GM12891 (cell line): ENCODE measurements at regions not wholly inside any gene's neighbourhood (a gene's known extent, or its start where the extent isn't known, plus 50 kb on each side); places are given as distances from the start of the nearest gene placed in this dataset.
"Not testable (repeated sequence)": the region's sequence is repeated elsewhere in the genome, so short reads cannot be mapped to it uniquely, and the experiment has no call there.

ENCODE experiments used
- DNase-seq: peaks from one replicate; pipeline ENCODE4 v3.0.0; 2011; ENCODE audit warnings: low spot score; ENCODE audit not compliant: insufficient read length
- FAIRE-seq: peaks from 2 replicates; lab custom pipeline; 2011; peaks lifted over from hg19 to GRCh38; lab: Jason Lieb, UNC
- PAX5 ChIP-seq: IDR thresholded peaks from 2 replicates; pipeline ENCODE4 v1.6.1; 2011; ENCODE audit warnings: low read length, moderate library complexity, mild to moderate bottlenecking; ENCODE audit not compliant: insufficient read depth, severe bottlenecking
- POLR2A ChIP-seq: IDR thresholded peaks from 2 replicates; pipeline ENCODE4 v1.6.1; 2011; ENCODE audit warnings: low read depth, low read length, control low read depth
- POLR2AphosphoS5 ChIP-seq: IDR thresholded peaks from 2 replicates; pipeline ENCODE4 v1.6.1; 2011; ENCODE audit warnings: low read depth, low read length, control low read depth
- POU2F2 ChIP-seq: IDR thresholded peaks from 2 replicates; pipeline ENCODE4 v1.6.1; 2011; ENCODE audit warnings: low read depth, mild to moderate bottlenecking, control low read depth, low read length, moderate library complexity
- SPI1 ChIP-seq: IDR thresholded peaks from 2 replicates; pipeline ENCODE4 v1.6.1; 2011; ENCODE audit warnings: low read depth, low read length, control low read depth
- TAF1 ChIP-seq: IDR thresholded peaks from 2 replicates; pipeline ENCODE4 v1.6.1; 2011; ENCODE audit warnings: low read depth, low read length, control low read depth

GRCh38 chr22:16730894-16731293 is 94.3 kb downstream of the XKR3 start:
- FAIRE-seq, DNase-seq: not testable (repeated sequence)

DNA sequence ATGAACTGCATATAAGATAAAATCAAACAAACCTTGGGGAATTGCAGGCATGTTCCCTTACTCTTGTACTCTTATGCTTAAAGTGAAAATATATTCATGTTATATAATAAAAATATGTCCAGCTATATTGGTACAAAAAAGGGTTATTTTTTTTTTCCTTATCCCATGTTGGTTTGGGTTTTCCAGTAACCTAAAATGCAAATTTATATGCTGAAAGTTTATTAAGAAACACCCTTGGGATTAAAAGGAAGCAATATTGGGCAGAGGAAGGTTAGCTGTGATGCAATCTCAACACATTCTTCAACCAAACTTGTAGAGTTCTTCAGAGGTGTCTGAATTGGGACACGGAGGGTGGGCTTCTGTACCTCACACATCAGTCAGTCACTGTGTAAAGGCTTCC is 97.7 kb downstream of the XKR3 start:
- FAIRE-seq, DNase-seq: not testable (repeated sequence)

- FAIRE-seq, DNase-seq: not testable (repeated sequence)
Measured at GRCh38 chr22:16723241-16723640, 102.0 kb downstream of the XKR3 start.

DNA sequence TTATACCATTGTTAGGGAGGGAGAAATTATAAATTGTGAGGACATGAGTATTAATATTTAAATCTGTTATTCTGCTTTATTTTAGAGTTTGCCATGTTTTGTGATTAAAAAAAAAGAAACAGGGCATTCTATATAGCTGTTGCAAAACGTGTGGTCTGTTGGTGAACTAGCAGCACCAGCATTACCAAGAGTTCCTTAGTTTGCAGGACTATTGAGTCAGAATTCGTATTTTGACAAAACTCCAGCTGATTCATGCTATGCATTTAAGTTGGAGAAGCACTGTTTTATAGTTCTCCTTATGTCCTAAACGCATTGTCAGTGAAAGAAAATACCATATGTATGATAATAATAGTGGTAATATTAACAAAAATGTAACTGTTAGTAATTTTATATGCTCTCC is 102.6 kb downstream of the XKR3 start:
- DNase-seq, FAIRE-seq: not testable (repeated sequence)

GRCh38 chr22:16721961-16722360 is 103.2 kb downstream of the XKR3 start:
- FAIRE-seq, result no peak
- no peak for DNase-seq
- TF ChIP-seq POLR2AphosphoS5 (no peak), POU2F2 (no peak), POLR2A (no peak), SPI1 (no peak), PAX5 (no peak)

- DNase-seq (no peak), FAIRE-seq (no peak)
- TF ChIP-seq PAX5, result no peak
Measured at GRCh38 chr22:16717699-16718558, 107.3 kb downstream of the XKR3 start.

DNA sequence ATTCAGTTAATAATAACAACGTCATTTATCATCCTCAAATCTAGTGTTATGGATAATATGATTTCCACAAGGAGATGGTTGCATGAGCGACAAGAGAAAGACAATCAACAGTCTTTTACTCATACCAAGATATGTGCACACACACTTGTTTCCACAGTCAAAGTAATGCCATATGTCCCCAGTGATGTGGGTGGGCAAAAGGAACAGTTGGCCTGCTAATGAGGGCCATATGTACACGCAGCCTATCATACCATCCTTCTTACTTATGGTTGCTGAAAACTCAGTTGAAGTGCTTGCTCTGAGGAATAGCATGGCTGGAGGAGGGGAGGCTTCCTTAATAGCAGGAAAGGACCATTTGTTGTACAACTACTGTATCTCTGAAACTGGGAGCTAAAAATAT is 110.6 kb downstream of the XKR3 start:
- FAIRE-seq, result peak; percentile 43
- DNase-seq, result not testable (repeated sequence)

GRCh38 chr22:16702318-16702870 is 109.8 kb upstream of the CCT8L2 start:
- FAIRE-seq, DNase-seq: not testable (repeated sequence)

GRCh38 chr22:16700390-16700789 is 107.8 kb upstream of the CCT8L2 start:
- DNase-seq, FAIRE-seq: not testable (repeated sequence)

- no peak for FAIRE-seq
- no peak for DNase-seq
- no peak for TF ChIP-seq PAX5
- no peak for TF ChIP-seq POU2F2
- TF ChIP-seq POLR2AphosphoS5, result no peak
- no peak for TF ChIP-seq POLR2A
- TF ChIP-seq SPI1, result no peak
- TF ChIP-seq TAF1, result no peak
Measured at GRCh38 chr22:16699326-16699725, 106.7 kb upstream of the CCT8L2 start.

GRCh38 chr22:16697492-16698044 is 105.0 kb upstream of the CCT8L2 start:
- DNase-seq, FAIRE-seq: not testable (repeated sequence)

DNA sequence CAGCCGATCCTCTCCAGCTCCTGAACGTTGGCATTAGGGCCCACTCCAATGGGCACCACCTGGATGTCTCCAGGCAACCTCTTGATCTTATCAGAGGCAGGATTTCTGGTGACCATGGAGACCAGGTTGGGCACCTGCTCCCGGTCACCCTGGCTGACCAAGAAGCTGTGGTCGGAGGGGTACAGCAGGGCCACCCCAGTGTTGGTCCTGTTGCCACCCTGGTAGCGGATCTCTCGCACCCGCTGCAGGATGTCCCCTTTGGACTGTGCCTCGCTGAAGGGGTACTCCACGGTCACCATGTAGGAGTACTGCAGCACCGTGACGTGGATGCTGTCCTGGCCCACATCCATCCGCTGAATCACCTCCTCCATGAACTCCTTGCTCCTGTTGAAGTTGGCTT is 104.3 kb upstream of the CCT8L2 start:
- DNase-seq, FAIRE-seq: not testable (repeated sequence)

DNA sequence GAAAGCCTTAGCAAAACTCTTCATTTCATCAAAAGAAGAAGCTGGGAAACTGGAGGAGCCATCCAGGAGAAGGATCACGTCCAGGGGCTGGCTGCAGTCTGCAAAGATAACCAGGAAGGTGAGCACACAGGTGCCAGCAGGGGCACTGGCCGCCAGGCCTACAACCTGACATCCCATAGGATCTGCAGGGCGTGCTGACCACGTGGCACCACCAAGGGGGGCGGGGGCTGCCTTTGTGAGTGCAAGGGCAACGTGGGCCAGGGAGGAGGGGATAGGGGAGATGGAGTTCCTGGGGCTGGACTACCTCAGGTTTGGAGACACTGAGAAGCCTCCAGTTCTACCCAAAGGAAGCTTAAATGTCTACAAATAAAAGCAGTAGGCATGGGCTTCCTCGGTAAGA is 102.7 kb upstream of the CCT8L2 start:
- TF ChIP-seq POLR2A, result no peak
- TF ChIP-seq TAF1, result no peak
- TF ChIP-seq POU2F2, result no peak
- no peak for TF ChIP-seq PAX5
- no peak for TF ChIP-seq SPI1
- TF ChIP-seq POLR2AphosphoS5, result no peak
- DNase-seq, result no peak
- no peak for FAIRE-seq

GRCh38 chr22:16693747-16694146 is 101.1 kb upstream of the CCT8L2 start:
- not testable (repeated sequence) for DNase-seq, FAIRE-seq

GRCh38 chr22:16689358-16689757 is 96.7 kb upstream of the CCT8L2 start:
- not testable (repeated sequence) for FAIRE-seq, DNase-seq

- DNase-seq, FAIRE-seq: not testable (repeated sequence)
Measured at GRCh38 chr22:16681290-16681689, 88.7 kb upstream of the CCT8L2 start.

- DNase-seq, FAIRE-seq: not testable (repeated sequence)
Measured at GRCh38 chr22:16680209-16680899, 87.7 kb upstream of the CCT8L2 start.
